OCI-LY7 (cell line): ENCODE measurements at regions not wholly inside any gene's neighbourhood (a gene's known extent, or its start where the extent isn't known, plus 50 kb on each side); places are given as distances from the start of the nearest gene placed in this dataset.

ENCODE experiments used
- BruUV-seq: library from RNA; stranded (reverse); fragments of 400-500 nt; replicated peaks from 2 replicates; lab custom pipeline; 2021; lab: Mats Ljungman, UMichigan
- CTCF ChIA-PET: fragments of 300-600 bp; sonication (Branson Sonifier 250); formaldehyde crosslinking; loops from one replicate; lab custom pipeline; 2022; ENCODE audit warnings: antibody characterized with exemption; ENCODE audit not compliant: unreplicated experiment; lab: Charles Lee
- POLR2A ChIA-PET: fragments of 300-600 bp; sonication (Branson Sonifier 250); formaldehyde crosslinking; loops from one replicate; lab custom pipeline; 2022; ENCODE audit warnings: antibody characterized with exemption; lab: Charles Lee
- DNase-seq: peaks from one replicate; pipeline ENCODE4 v3.0.0-alpha.2; 2015; ENCODE audit warnings: low spot score
- H2AFZ ChIP-seq: fragments of 200-600 bp; sonication (generic), shearing (Covaris generic); 2 replicates; pipeline ENCODE4 v1.6.1; 2014; ENCODE audit warnings: mild to moderate bottlenecking, antibody characterized with exemption, low read length, moderate library complexity
- H3K27ac ChIP-seq: fragments of 200-600 bp; sonication (generic); 2 replicates; pipeline ENCODE4 v1.5.1; 2014; ENCODE audit warnings: mixed run types, low read depth, mild to moderate bottlenecking, moderate library complexity, low read length, inconsistent platforms; ENCODE audit not compliant: poor library complexity, severe bottlenecking
- H3K36me3 ChIP-seq: fragments of 200-600 bp; sonication (generic); 2 replicates; pipeline ENCODE4 v1.6.1; 2014; ENCODE audit warnings: mild to moderate bottlenecking, antibody characterized with exemption, low read length, moderate library complexity, mixed read lengths; ENCODE audit not compliant: insufficient read depth
- H3K4me1 ChIP-seq: fragments of 200-600 bp; sonication (generic); 2 replicates; pipeline ENCODE4 v1.5.1; 2014; ENCODE audit warnings: mild to moderate bottlenecking, low read length; ENCODE audit not compliant: insufficient read depth, poor library complexity, severe bottlenecking
- H3K4me2 ChIP-seq: fragments of 200-600 bp; sonication (generic); 2 replicates; pipeline ENCODE4 v1.6.1; 2014; ENCODE audit warnings: mild to moderate bottlenecking, low read length
- H3K4me3 ChIP-seq: fragments of 200-600 bp; sonication (generic); 2 replicates; pipeline ENCODE4 v1.5.1; 2014; ENCODE audit warnings: mild to moderate bottlenecking, low read depth, low read length; ENCODE audit not compliant: poor library complexity, severe bottlenecking
- H3K79me2 ChIP-seq: fragments of 200-600 bp; sonication (generic); 2 replicates; pipeline ENCODE4 v1.6.1; 2016; ENCODE audit warnings: low read depth, mild to moderate bottlenecking, low read length, moderate library complexity, mixed read lengths; ENCODE audit not compliant: insufficient read depth
- H3K9me2 ChIP-seq: fragments of 200-600 bp; sonication (generic); 2 replicates; pipeline ENCODE4 v1.6.1; 2016; ENCODE audit warnings: mild to moderate bottlenecking, low read length, mixed read lengths; ENCODE audit not compliant: insufficient read depth
- H3K9me3 ChIP-seq: fragments of 200-600 bp; sonication (generic); 2 replicates; pipeline ENCODE4 v1.6.1; 2014; ENCODE audit warnings: mild to moderate bottlenecking, mixed run types, low read length, mixed read lengths
- H4K20me1 ChIP-seq: fragments of 200-600 bp; sonication (generic); 2 replicates; pipeline ENCODE4 v1.6.1; 2014; ENCODE audit warnings: mild to moderate bottlenecking, antibody characterized with exemption, low read length, moderate library complexity, mixed read lengths; ENCODE audit not compliant: insufficient read depth
- EZH2phosphoT487 ChIP-seq: fragments of 200-600 bp; sonication (generic); IDR thresholded peaks from 2 replicates; pipeline ENCODE4 v1.6.1; 2018; ENCODE audit warnings: low read depth, borderline replicate concordance, mild to moderate bottlenecking, mixed run types, antibody characterized with exemption, low read length, moderate library complexity, mixed read lengths
- intact Hi-C: fragments of 100-400 bp; cut with micrococcal nuclease; formaldehyde crosslinking; loops from one replicate; pipeline ENCODE4 v1.10.0; 2022; ENCODE audit not compliant: unreplicated experiment
- TF ChIP-seq, protein P1 (sequence below): fragments of 200-600 bp; sonication (generic); conservative IDR thresholded peaks from 2 replicates; pipeline ENCODE4 v1.5.1; 2014; ENCODE audit warnings: mild to moderate bottlenecking, antibody characterized with exemption, low read length, moderate library complexity, mixed read lengths

GRCh38 chr7:391961-392524 is 102.1 kb downstream of the FOXL3 start:
- intact Hi-C loops, result no loop called here
- peaks cover 10% of the 10 kb centered on the region; the same call in 1 of the 2 replicates for H3K9me3 ChIP-seq
- ChIA-PET CTCF (no interaction called here), POLR2A (no interaction called here)
- no peak overlapping the region for H3K4me2 ChIP-seq
- H3K27ac ChIP-seq, result no peak overlapping the region
- H3K79me2 ChIP-seq, result no peaks in the 10 kb centered on the region
- no peak overlapping the region for H2AFZ ChIP-seq
- H3K36me3 ChIP-seq, result no peaks in the 10 kb centered on the region
- TF ChIP-seq EZH2phosphoT487, result no peak
- TF ChIP-seq, protein P1, sequence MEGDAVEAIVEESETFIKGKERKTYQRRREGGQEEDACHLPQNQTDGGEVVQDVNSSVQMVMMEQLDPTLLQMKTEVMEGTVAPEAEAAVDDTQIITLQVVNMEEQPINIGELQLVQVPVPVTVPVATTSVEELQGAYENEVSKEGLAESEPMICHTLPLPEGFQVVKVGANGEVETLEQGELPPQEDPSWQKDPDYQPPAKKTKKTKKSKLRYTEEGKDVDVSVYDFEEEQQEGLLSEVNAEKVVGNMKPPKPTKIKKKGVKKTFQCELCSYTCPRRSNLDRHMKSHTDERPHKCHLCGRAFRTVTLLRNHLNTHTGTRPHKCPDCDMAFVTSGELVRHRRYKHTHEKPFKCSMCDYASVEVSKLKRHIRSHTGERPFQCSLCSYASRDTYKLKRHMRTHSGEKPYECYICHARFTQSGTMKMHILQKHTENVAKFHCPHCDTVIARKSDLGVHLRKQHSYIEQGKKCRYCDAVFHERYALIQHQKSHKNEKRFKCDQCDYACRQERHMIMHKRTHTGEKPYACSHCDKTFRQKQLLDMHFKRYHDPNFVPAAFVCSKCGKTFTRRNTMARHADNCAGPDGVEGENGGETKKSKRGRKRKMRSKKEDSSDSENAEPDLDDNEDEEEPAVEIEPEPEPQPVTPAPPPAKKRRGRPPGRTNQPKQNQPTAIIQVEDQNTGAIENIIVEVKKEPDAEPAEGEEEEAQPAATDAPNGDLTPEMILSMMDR, result no peak
- DNase-seq, result no peak
- H4K20me1 ChIP-seq, result no peaks in the 10 kb centered on the region
- no TSS peak for BruUV-seq
- H3K4me3 ChIP-seq, result no peak overlapping the region
- no peaks in the 10 kb centered on the region for H3K9me2 ChIP-seq
- no peaks in the 10 kb centered on the region for H3K4me1 ChIP-seq

DNA sequence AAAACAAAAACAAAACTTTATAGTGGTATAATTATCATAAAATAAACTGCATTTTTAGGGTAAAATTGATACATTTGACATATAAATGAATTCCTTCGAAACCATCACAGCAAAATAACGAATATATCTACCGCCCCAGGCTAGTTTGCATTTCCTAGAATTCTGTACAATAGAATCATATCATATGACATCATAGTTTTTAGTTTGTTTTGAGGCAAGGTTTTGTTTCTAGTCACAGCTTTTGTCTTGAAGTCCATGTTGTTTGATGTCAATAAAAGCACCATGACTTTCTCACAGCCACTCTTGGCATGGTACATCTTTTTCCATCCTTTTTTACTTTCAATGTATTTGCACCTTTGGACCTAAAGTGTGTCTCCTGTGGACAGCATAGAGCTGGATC is 102.9 kb downstream of the FOXL3 start:
- TF ChIP-seq, protein P1, result no peak
- TF ChIP-seq EZH2phosphoT487, result no peak
- H3K4me3 ChIP-seq, result no peak overlapping the region
- BruUV-seq, result no TSS peak
- no peak overlapping the region for H2AFZ ChIP-seq
- peaks cover 10% of the 10 kb centered on the region; the same call in 1 of the 2 replicates for H3K9me3 ChIP-seq
- no peaks in the 10 kb centered on the region for H3K79me2 ChIP-seq
- no peak overlapping the region for H3K4me2 ChIP-seq
- ChIA-PET CTCF (no interaction called here), POLR2A (no interaction called here)
- H3K9me2 ChIP-seq, result no peaks in the 10 kb centered on the region
- intact Hi-C loops, result no loop called here
- no peaks in the 10 kb centered on the region for H4K20me1 ChIP-seq
- DNase-seq, result no peak
- H3K27ac ChIP-seq, result no peak overlapping the region
- H3K4me1 ChIP-seq, result no peaks in the 10 kb centered on the region
- no peaks in the 10 kb centered on the region for H3K36me3 ChIP-seq

GRCh38 chr7:395643-396042 is 105.7 kb downstream of the FOXL3 start:
- Histone ChIP-seq H3K4me1 (no peaks in the 10 kb centered on the region), H3K9me3 (peaks cover 10% of the 10 kb centered on the region; the same call in 1 of the 2 replicates), H3K4me2 (no peak overlapping the region), H3K9me2 (no peaks in the 10 kb centered on the region), H3K79me2 (no peaks in the 10 kb centered on the region), H3K27ac (no peak overlapping the region), H3K36me3 (no peaks in the 10 kb centered on the region), H4K20me1 (no peaks in the 10 kb centered on the region), H3K4me3 (no peak overlapping the region), H2AFZ (no peak overlapping the region)
- intact Hi-C loops, result no loop called here
- ChIA-PET POLR2A (no interaction called here), CTCF (no interaction called here)
- no peak for TF ChIP-seq EZH2phosphoT487
- TF ChIP-seq, protein P1, result no peak
- BruUV-seq, result no TSS peak
- no peak for DNase-seq
